HCT116 (cell line): ENCODE measurements at regions not wholly inside any gene's neighbourhood (a gene's known extent, or its start where the extent isn't known, plus 50 kb on each side); places are given as distances from the start of the nearest gene placed in this dataset.
"Not testable (repeated sequence)": the region's sequence is repeated elsewhere in the genome, so short reads cannot be mapped to it uniquely, and the experiment has no call there.

Experiments
- CEBPB ChIP-seq: IDR thresholded peaks from 2 replicates; pipeline ENCODE4 v1.6.1; 2012; ENCODE audit warnings: low read depth
- EGR1 ChIP-seq: IDR thresholded peaks from 2 replicates; pipeline ENCODE4 v1.6.1; 2012; ENCODE audit warnings: low read depth
- POLR2A ChIP-seq: IDR thresholded peaks from 2 replicates; pipeline ENCODE4 v1.7.0; 2011; ENCODE audit warnings: borderline replicate concordance; ENCODE audit not compliant: insufficient read depth, insufficient read length; ENCODE audit errors: extremely low read depth
- POLR2AphosphoS5 ChIP-seq: IDR thresholded peaks from 2 replicates; pipeline ENCODE4 v1.6.1; 2011; ENCODE audit warnings: mild to moderate bottlenecking, low read depth, low read length, moderate library complexity
- YY1 ChIP-seq: IDR thresholded peaks from 2 replicates; pipeline ENCODE4 v1.6.1; 2011; ENCODE audit warnings: low read length, low read depth, moderate library complexity, mild to moderate bottlenecking; ENCODE audit not compliant: insufficient replicate concordance; ENCODE audit errors: extremely low read depth
- TF ChIP-seq, protein P1 (sequence below), 3 experiments: fragments of 200-600 bp in 1 of 3; sonication (generic) in 1 of 3; IDR thresholded peaks in 2 of 3; conservative IDR thresholded peaks in 1 of 3; 2 replicates each; pipeline ENCODE4 v1.5.1; 2012 to 2017; ENCODE audit warnings: low read depth in 2 of 3, low read length in 2 of 3, antibody characterized with exemption in 1 of 3, borderline replicate concordance in 1 of 3, control low read depth in 1 of 3, mild to moderate bottlenecking in 1 of 3, mixed read lengths in 1 of 3, mixed run types in 1 of 3, moderate library complexity in 1 of 3; ENCODE audit not compliant: insufficient read depth in 1 of 3
- TF ChIP-seq, protein P2 (sequence below): IDR thresholded peaks from 2 replicates; pipeline ENCODE4 v1.6.1; 2012

DNA sequence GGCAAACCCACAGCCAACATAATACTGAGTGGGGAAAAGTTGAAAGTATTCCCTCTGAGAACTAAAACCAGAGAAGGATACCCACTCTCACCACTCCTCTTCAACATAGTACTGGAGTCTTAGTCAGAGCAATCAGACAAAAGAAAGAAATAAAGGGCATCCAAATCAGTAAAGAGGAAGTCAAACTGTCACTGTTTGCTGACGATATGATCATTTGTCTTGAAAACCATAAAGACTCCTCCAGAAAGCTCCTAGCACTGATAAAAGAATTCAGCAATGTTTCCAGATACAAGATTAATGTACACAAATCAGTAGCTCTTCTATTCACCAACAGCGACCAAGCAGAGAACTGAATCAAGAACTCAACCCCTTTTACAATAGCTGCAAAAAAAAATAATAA is 64.0 kb upstream of the SSTR4 start:
- TF ChIP-seq POLR2AphosphoS5, YY1, POLR2A, CEBPB, EGR1: not testable (repeated sequence)
- TF ChIP-seq, protein P1, sequence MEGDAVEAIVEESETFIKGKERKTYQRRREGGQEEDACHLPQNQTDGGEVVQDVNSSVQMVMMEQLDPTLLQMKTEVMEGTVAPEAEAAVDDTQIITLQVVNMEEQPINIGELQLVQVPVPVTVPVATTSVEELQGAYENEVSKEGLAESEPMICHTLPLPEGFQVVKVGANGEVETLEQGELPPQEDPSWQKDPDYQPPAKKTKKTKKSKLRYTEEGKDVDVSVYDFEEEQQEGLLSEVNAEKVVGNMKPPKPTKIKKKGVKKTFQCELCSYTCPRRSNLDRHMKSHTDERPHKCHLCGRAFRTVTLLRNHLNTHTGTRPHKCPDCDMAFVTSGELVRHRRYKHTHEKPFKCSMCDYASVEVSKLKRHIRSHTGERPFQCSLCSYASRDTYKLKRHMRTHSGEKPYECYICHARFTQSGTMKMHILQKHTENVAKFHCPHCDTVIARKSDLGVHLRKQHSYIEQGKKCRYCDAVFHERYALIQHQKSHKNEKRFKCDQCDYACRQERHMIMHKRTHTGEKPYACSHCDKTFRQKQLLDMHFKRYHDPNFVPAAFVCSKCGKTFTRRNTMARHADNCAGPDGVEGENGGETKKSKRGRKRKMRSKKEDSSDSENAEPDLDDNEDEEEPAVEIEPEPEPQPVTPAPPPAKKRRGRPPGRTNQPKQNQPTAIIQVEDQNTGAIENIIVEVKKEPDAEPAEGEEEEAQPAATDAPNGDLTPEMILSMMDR (IDR thresholded peaks at IDR 0.05 in 2 of 3, conservative IDR thresholded peaks at IDR 0.05 in 1 of 3; ENCODE audit: borderline replicate concordance in 1 of 3, insufficient read depth in 1 of 3, low read depth in 2 of 3, low read length in 2 of 3): not testable (repeated sequence)
- TF ChIP-seq, protein P2, sequence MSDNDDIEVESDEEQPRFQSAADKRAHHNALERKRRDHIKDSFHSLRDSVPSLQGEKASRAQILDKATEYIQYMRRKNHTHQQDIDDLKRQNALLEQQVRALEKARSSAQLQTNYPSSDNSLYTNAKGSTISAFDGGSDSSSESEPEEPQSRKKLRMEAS: not testable (repeated sequence)
